Kidney (tissue), 13 donors: ENCODE measurements at regions not wholly inside any gene's neighbourhood (a gene's known extent, or its start where the extent isn't known, plus 50 kb on each side); places are given as distances from the start of the nearest gene placed in this dataset.
A peak's percentile ranks its signal among the peaks of the same experiment; 100 is the strongest.

Experiments used
- DNase-seq, 5 donors: peaks; one replicate each; pipeline ENCODE4 v3.0.0-alpha.2; 2013 to 2020
- FAIRE-seq: peaks from 2 replicates; lab custom pipeline; 2012; peaks lifted over from hg19 to GRCh38; lab: Jason Lieb, UNC
- H3K27ac ChIP-seq, 2 donors: one replicate each; pipeline ENCODE4 v1.7.0; 2013; ENCODE audit warnings: low read depth in 2 of 2, low read length in 2 of 2, inconsistent platforms in 1 of 2
- H3K27me3 ChIP-seq: one replicate; pipeline ENCODE4 v1.7.1; 2013; ENCODE audit warnings: low read length, inconsistent platforms; ENCODE audit not compliant: control insufficient read depth, insufficient read depth
- H3K36me3 ChIP-seq, 3 donors: one replicate each; pipeline versions ENCODE4 v1.7.0 to v1.7.1; 2013; ENCODE audit warnings: low read length in 3 of 3, control low read depth in 1 of 3, inconsistent platforms in 1 of 3; ENCODE audit not compliant: insufficient read depth in 3 of 3, control insufficient read depth in 2 of 3
- H3K4me1 ChIP-seq, 3 donors: one replicate each; pipeline versions ENCODE4 v1.7.0 to v1.7.1; 2013; ENCODE audit warnings: low read length in 3 of 3, inconsistent platforms in 1 of 3, low read depth in 1 of 3; ENCODE audit not compliant: control insufficient read depth in 2 of 3, insufficient read depth in 2 of 3
- H3K4me3 ChIP-seq, 3 donors: one replicate each; pipeline versions ENCODE4 v1.7.0 to v1.8.1; 2013; ENCODE audit warnings: low read length in 3 of 3, control low read depth in 1 of 3, inconsistent platforms in 1 of 3
- H3K9ac ChIP-seq, 3 donors: one replicate each; pipeline versions ENCODE4 v1.7.0 to v1.7.1; 2013; ENCODE audit warnings: low read length in 3 of 3, control low read depth in 1 of 3, inconsistent platforms in 1 of 3
- H3K9me3 ChIP-seq, 3 donors: one replicate each; pipeline versions ENCODE4 v1.7.0 to v1.7.1; 2013; ENCODE audit warnings: low read length in 3 of 3, control low read depth in 1 of 3, inconsistent platforms in 1 of 3; ENCODE audit not compliant: control insufficient read depth in 2 of 3, insufficient read depth in 1 of 3
- intact Hi-C: fragments of 100-400 bp; cut with DNase I; formaldehyde crosslinking; loops from one replicate; pipeline ENCODE4 v1.11.1; 2022
- TF ChIP-seq, protein P1 (sequence below): IDR thresholded peaks from 3 replicates; pipeline ENCODE4 v1.5.1; 2012; ENCODE audit warnings: mild to moderate bottlenecking, moderate library complexity, borderline replicate concordance; ENCODE audit not compliant: insufficient read depth; ENCODE audit errors: extremely low read depth
- donor health status: control.
- donor health status: control.
- donor health status: control.
- donor health status: control.
- donor health status: control.
- donor health status: DM: yes; HTN: yes; CAD: no.
- donor health status: Normal renal cell carcinoma (clear cell type).

DNA sequence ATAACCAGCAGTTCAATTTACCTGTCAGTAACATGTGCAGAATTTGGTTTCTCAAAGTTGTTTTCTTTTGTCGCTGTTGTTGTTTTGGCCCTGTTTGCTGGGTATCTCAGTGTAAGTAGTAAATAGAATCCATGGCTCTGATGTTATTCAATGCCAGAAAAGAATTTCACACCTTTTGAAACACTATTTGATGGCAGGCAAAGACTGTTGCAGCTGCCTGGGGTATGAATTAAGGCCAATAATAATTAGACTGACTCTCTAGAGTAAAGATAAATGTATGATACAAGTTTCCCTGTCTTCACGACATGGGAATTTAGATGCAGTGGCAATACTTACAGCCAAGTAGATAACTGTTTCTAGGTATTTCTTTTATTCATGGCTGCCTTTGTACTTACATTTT is 281.4 kb downstream of the CD83 start:
- Histone ChIP-seq H3K4me3 (no peak overlapping the region), H3K27me3 (no peaks in the 10 kb centered on the region), H3K9me3 (no peaks in the 10 kb centered on the region), H3K4me1 (peaks cover 0 to 3% (median 0%) of the 10 kb centered on the region in 3 donors), H3K27ac (no peak overlapping the region), H3K36me3 (no peaks in the 10 kb centered on the region), H3K9ac (no peak overlapping the region)
- intact Hi-C loops: no loop called here
- TF ChIP-seq, protein P1, sequence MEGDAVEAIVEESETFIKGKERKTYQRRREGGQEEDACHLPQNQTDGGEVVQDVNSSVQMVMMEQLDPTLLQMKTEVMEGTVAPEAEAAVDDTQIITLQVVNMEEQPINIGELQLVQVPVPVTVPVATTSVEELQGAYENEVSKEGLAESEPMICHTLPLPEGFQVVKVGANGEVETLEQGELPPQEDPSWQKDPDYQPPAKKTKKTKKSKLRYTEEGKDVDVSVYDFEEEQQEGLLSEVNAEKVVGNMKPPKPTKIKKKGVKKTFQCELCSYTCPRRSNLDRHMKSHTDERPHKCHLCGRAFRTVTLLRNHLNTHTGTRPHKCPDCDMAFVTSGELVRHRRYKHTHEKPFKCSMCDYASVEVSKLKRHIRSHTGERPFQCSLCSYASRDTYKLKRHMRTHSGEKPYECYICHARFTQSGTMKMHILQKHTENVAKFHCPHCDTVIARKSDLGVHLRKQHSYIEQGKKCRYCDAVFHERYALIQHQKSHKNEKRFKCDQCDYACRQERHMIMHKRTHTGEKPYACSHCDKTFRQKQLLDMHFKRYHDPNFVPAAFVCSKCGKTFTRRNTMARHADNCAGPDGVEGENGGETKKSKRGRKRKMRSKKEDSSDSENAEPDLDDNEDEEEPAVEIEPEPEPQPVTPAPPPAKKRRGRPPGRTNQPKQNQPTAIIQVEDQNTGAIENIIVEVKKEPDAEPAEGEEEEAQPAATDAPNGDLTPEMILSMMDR: no peak
- no peak for FAIRE-seq
- no peak for DNase-seq

- H3K36me3 ChIP-seq: no peaks in the 10 kb centered on the region
- DNase-seq (no peak), FAIRE-seq (no peak)
- TF ChIP-seq, protein P1: no peak
- peaks cover 0 to 3% (median 0%) of the 10 kb centered on the region in 3 donors for H3K4me1 ChIP-seq
- no peak overlapping the region for H3K9ac ChIP-seq
- H3K4me3 ChIP-seq: no peak overlapping the region
- no peaks in the 10 kb centered on the region for H3K9me3 ChIP-seq
- intact Hi-C loops: no loop called here
- H3K27ac ChIP-seq: no peak overlapping the region
- no peaks in the 10 kb centered on the region for H3K27me3 ChIP-seq
Observed at GRCh38 chr6:14399635-14400034, 282.1 kb downstream of the CD83 start.

DNA sequence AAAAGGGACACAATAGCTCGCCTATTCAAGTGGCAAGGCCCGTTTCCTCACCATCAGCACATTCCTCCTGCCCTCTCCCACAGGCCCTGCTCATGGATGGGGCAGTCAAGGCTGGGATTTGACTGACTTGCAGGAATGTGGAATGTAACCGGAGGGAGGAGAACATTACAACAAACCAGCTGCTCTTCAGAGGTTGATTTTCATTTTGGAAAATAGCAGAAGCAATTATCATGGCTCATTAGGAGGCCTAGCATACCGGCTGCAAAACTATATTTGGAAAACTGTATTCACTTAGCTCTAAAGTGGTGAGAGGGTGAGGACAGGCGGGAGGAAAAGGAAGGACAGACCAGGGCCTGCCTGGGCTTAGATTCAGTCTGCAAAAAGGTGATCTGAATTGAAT is 283.7 kb downstream of the CD83 start:
- H3K9me3 ChIP-seq: no peaks in the 10 kb centered on the region
- peaks cover 0 to 3% (median 0%) of the 10 kb centered on the region in 3 donors for H3K4me1 ChIP-seq
- DNase-seq: peak in 3 of 5 donors; percentile 14 to 65 (median 50)
- no peak overlapping the region for H3K4me3 ChIP-seq
- H3K9ac ChIP-seq: no peak overlapping the region
- FAIRE-seq: no peak
- no peaks in the 10 kb centered on the region for H3K27me3 ChIP-seq
- intact Hi-C loops: no loop called here
- no peak overlapping the region for H3K27ac ChIP-seq
- TF ChIP-seq, protein P1: no peak
- no peaks in the 10 kb centered on the region for H3K36me3 ChIP-seq
